ENCODE measurements at regions not wholly inside any gene's neighbourhood (a gene's known extent, or its start where the extent isn't known, plus 50 kb on each side); places are given as distances from the start of the nearest gene placed in this dataset.

GRCh38 chr1:228646717-228647522 is 88.4 kb upstream of the RHOU start:
- TF ChIP-seq, protein P1, sequence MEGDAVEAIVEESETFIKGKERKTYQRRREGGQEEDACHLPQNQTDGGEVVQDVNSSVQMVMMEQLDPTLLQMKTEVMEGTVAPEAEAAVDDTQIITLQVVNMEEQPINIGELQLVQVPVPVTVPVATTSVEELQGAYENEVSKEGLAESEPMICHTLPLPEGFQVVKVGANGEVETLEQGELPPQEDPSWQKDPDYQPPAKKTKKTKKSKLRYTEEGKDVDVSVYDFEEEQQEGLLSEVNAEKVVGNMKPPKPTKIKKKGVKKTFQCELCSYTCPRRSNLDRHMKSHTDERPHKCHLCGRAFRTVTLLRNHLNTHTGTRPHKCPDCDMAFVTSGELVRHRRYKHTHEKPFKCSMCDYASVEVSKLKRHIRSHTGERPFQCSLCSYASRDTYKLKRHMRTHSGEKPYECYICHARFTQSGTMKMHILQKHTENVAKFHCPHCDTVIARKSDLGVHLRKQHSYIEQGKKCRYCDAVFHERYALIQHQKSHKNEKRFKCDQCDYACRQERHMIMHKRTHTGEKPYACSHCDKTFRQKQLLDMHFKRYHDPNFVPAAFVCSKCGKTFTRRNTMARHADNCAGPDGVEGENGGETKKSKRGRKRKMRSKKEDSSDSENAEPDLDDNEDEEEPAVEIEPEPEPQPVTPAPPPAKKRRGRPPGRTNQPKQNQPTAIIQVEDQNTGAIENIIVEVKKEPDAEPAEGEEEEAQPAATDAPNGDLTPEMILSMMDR (IDR thresholded peaks at IDR 0.05), result no peak

DNA sequence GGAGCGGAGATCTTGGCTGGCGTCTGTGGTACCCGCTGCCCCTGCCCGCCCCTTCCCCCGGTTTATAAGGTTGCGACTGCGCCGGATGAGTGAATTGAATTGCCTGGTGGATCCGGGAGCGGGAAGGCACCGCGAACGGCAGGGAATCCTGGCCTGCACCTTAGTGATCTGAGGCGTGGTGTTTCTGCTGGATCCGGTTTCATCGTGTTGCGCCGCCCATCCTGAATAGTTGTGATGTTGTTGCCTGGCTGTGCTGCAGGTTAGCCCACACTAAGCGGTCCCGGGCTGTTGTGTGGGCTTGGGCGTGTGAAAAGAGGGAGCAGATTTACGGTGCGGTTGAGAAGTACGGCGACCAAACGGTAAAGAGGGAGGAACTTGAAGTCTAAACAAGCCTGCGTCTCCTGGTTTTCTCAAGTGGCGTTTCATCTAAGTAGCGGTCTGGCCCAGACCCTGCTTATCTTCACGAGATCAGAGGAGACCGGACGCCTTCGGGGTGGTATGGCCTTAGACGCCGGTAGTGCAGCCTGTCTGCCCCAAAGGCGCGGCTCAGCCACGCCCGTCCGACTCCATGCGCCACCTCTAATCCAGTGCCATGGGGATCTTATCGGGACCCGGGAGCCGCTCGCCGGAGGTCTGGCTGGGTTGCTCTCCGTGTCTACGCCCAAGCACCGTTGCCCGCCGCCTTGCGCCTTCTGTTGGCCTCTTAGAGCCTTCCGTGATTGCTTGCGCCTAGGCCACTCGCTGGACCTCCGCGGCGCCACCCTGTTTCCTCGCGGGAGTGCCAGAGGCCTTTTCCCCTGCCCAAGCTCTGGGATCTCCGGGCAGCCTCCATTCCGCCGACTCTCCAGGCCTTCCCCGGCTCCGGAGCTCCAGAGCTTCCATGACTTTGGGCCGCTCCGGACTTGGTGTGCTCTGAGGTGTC is 87.5 kb upstream of the RHOU start:
- TF ChIP-seq, protein P1 (IDR thresholded peaks at IDR 0.05), result no peak

GRCh38 chr1:228648647-228649383 is 86.5 kb upstream of the RHOU start:
- TF ChIP-seq, protein P1 (IDR thresholded peaks at IDR 0.05), result no peak

DNA sequence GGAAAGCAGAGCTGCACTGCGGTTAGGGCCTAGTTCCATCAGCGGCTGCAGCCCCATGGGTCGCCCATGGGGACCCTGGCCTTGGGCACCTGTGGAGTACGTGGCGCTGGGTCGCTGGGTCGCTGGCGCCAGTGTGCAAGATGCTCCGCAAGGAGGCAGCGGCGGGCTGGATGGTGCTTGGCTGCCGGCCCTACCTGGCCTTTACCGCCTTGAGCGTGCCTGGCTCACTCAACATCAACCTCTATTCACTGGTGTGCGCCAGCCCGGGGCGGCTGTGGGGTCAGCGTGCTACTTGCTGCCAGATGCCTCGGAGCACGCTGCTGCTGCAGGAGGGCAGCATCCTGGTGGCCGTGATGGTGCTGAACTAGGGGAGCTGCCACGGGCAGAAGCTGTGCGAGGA is 85.1 kb upstream of the RHOU start:
- TF ChIP-seq, protein P1 (IDR thresholded peaks at IDR 0.05), result no peak

- TF ChIP-seq, protein P1 (IDR thresholded peaks at IDR 0.05), result no peak
These were observed 84.3 kb upstream of the RHOU start for GRCh38 chr1:228650946-228651345.

GRCh38 chr1:228652116-228652515 is 83.2 kb upstream of the RHOU start:
- TF ChIP-seq, protein P1 (IDR thresholded peaks at IDR 0.05), result no peak

GRCh38 chr1:228653748-228654147 is 81.5 kb upstream of the RHOU start:
- TF ChIP-seq, protein P1 (IDR thresholded peaks at IDR 0.05), result no peak
